ENCODE measurements at regions not wholly inside any gene's neighbourhood (a gene's known extent, or its start where the extent isn't known, plus 50 kb on each side); places are given as distances from the start of the nearest gene placed in this dataset.

DNA sequence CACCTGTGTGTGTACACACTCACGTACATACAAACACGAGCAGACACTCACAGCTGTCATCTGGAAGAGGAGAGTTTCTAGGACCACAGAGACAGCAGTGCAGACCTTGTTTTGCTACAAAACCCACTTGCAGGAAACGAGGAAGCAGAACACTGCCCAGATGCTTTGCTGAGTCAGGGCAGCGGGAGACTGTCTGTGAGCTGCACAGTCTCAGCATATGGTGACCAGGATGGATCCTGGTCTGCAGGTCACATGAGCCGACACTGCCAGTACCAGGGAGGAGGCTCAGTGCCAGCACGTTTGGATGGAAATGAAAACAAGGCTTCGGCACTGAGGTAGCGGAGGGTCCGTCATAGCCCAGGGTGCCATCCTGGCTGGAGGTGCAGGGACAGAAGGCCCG lies 117.6 kb upstream of the DPP6 start:
- DNase-seq (ENCODE audit: low read depth, low spot score), result no peak
- in situ Hi-C loops (cut with HindIII; ENCODE audit: low sequenced_read_pairs), result no loop called here
- H3K4me3 ChIP-seq (ENCODE audit: low read depth, low read length), result no peak overlapping the region
- TF ChIP-seq, protein P1, sequence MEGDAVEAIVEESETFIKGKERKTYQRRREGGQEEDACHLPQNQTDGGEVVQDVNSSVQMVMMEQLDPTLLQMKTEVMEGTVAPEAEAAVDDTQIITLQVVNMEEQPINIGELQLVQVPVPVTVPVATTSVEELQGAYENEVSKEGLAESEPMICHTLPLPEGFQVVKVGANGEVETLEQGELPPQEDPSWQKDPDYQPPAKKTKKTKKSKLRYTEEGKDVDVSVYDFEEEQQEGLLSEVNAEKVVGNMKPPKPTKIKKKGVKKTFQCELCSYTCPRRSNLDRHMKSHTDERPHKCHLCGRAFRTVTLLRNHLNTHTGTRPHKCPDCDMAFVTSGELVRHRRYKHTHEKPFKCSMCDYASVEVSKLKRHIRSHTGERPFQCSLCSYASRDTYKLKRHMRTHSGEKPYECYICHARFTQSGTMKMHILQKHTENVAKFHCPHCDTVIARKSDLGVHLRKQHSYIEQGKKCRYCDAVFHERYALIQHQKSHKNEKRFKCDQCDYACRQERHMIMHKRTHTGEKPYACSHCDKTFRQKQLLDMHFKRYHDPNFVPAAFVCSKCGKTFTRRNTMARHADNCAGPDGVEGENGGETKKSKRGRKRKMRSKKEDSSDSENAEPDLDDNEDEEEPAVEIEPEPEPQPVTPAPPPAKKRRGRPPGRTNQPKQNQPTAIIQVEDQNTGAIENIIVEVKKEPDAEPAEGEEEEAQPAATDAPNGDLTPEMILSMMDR (IDR thresholded peaks at IDR 0.05; ENCODE audit: low read depth, low read length), result no peak

GRCh38 chr7:153935095-153935494 lies 117.1 kb upstream of the DPP6 start:
- in situ Hi-C loops (cut with HindIII; ENCODE audit: low sequenced_read_pairs), result no loop called here
- H3K4me3 ChIP-seq (ENCODE audit: low read depth, low read length), result no peak overlapping the region
- DNase-seq (ENCODE audit: low read depth, low spot score), result no peak
- TF ChIP-seq, protein P1 (IDR thresholded peaks at IDR 0.05; ENCODE audit: low read depth, low read length), result no peak

DNA sequence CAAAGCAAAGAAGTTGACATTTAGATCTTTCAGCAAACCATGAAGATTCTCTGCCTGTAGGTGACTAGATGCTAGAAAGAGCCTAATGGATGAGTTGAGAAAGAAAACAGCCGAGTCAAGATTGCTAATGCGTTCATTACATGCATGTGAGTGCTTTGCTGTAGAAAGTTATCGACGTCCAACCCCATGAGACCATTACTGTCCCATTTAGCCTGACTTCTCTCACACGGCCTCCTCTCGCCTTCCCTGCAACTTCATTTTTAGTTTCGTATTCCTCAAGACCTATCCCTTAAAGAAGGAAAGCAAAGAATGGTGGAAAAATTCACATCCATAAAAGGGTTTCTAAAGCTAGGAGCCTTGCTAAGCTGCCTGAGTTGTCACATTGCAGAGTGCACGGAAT lies 113.7 kb upstream of the DPP6 start:
- DNase-seq (ENCODE audit: low read depth, low spot score), result no peak
- TF ChIP-seq, protein P1 (IDR thresholded peaks at IDR 0.05; ENCODE audit: low read depth, low read length), result no peak
- in situ Hi-C loops (cut with HindIII; ENCODE audit: low sequenced_read_pairs), result no loop called here
- no peak overlapping the region for H3K4me3 ChIP-seq (ENCODE audit: low read depth, low read length)

DNA sequence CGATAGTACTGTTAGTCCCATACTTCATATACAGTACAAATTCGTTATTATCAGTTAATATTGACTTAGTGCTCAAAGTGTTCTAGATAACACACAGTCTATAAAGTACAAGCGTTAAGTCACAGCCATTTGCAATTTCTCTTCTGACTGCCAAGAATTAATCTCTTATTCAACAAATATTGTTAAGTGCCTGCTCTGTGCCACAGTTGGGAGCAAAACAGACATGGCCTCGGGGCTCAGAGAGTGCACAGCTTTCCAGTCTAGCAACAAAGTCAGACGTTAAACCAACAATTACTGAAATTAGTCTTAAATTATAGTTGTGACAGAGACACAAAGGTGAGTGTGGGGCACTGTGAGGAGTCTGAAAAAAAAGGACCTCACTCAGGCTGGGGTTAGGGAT lies 113.0 kb upstream of the DPP6 start:
- in situ Hi-C loops (cut with HindIII; ENCODE audit: low sequenced_read_pairs), result no loop called here
- TF ChIP-seq, protein P1 (IDR thresholded peaks at IDR 0.05; ENCODE audit: low read depth, low read length), result no peak
- no peak overlapping the region for H3K4me3 ChIP-seq (ENCODE audit: low read depth, low read length)
- no peak for DNase-seq (ENCODE audit: low read depth, low spot score)

DNA sequence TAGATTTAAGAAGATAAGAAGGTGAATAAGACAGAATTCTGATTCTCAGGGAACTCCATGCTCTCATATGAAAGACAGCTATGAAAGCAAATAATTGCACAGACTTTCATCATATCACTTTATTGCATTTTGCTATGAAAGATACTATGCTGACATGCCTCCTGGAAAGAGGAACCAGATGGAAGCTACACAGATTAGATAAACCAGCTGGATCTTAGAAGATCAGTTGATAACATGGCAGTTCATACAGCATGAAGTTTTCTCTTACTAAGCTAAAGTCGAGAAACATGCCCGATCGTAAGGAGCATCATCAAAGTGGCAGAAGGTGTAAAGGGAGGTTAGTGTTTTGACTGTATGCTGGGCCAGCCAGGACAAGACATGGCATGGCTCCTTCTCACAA lies 112.5 kb upstream of the DPP6 start:
- TF ChIP-seq, protein P1 (IDR thresholded peaks at IDR 0.05; ENCODE audit: low read depth, low read length), result no peak
- H3K4me3 ChIP-seq (ENCODE audit: low read depth, low read length), result no peak overlapping the region
- no peak for DNase-seq (ENCODE audit: low read depth, low spot score)
- in situ Hi-C loops (cut with HindIII; ENCODE audit: low sequenced_read_pairs), result no loop called here

DNA sequence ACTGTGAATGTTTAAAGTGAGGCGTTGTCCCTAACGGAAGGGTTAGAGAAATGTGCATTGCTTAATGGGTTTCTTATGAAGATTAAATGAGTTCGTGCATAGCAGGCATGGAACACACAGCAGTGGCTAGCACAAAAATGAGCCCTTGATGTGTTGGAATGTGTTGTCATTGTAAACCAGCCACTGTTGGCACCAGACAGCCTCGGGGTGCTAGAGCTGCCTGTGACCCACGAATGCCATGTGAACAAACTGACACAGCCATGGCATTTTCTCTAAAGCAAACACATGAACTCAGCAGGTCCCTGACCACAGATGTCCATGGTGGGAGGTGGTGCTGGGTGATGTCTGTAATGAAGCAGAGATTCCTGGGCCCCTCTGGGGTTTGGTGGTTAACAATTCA lies 111.1 kb upstream of the DPP6 start:
- no peak overlapping the region for H3K4me3 ChIP-seq (ENCODE audit: low read depth, low read length)
- TF ChIP-seq, protein P1 (IDR thresholded peaks at IDR 0.05; ENCODE audit: low read depth, low read length), result no peak
- in situ Hi-C loops (cut with HindIII; ENCODE audit: low sequenced_read_pairs), result no loop called here
- DNase-seq (ENCODE audit: low read depth, low spot score), result no peak

DNA sequence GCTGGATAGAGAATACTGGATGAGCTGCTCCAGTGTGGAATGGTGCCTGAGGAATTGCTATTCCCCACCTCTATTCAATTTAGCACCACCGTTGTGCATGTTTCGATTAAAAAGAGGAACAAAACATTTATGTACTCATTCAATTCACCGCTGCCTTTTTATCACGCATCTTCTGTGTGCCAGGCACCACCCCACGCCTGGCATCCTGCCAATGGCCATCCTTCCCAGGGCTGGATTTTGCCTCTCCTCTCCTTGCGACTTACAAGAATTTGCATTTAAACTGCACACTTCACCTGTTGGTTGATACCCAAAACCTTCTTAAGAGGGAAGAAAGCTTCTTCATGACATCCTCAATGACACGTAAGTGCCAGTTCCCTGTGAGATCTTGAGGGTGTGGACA lies 110.2 kb upstream of the DPP6 start:
- no peak for DNase-seq (ENCODE audit: low read depth, low spot score)
- TF ChIP-seq, protein P1 (IDR thresholded peaks at IDR 0.05; ENCODE audit: low read depth, low read length), result no peak
- H3K4me3 ChIP-seq (ENCODE audit: low read depth, low read length), result no peak overlapping the region
- in situ Hi-C loops (cut with HindIII; ENCODE audit: low sequenced_read_pairs), result no loop called here
